ENCODE measurements at regions not wholly inside any gene's neighbourhood (a gene's known extent, or its start where the extent isn't known, plus 50 kb on each side); places are given as distances from the start of the nearest gene placed in this dataset.
A peak's percentile ranks its signal among the peaks of the same experiment; 100 is the strongest.
"Not testable (repeated sequence)": the region's sequence is repeated elsewhere in the genome, so short reads cannot be mapped to it uniquely, and the experiment has no call there.

GRCh38 chr21:36207577-36208320, 51.1 kb downstream of the DOP1B start:
- DNase-seq = no peak

- no peak for DNase-seq
These were observed 51.8 kb downstream of the DOP1B start for GRCh38 chr21:36208326-36209013.

GRCh38 chr21:36209626-36210171, 53.1 kb downstream of the DOP1B start:
- DNase-seq = peak; percentile 6

- no peak for DNase-seq
These were observed 54.4 kb downstream of the DOP1B start for GRCh38 chr21:36210779-36211659.

GRCh38 chr21:36211660-36212512, 55.3 kb downstream of the DOP1B start:
- DNase-seq = no peak

- DNase-seq = no peak
These were observed 55.8 kb downstream of the DOP1B start for GRCh38 chr21:36212513-36212780.

- DNase-seq = no peak
These were observed 57.9 kb downstream of the DOP1B start for GRCh38 chr21:36214561-36214960.

- no peak for DNase-seq
These were observed 61.1 kb downstream of the DOP1B start for GRCh38 chr21:36217743-36218142.

GRCh38 chr21:36218691-36219090, 62.1 kb downstream of the DOP1B start:
- no peak for DNase-seq

GRCh38 chr21:36223451-36223850, 66.8 kb downstream of the DOP1B start:
- no peak for DNase-seq

GRCh38 chr21:36229181-36229580, 72.6 kb downstream of the DOP1B start:
- no peak for DNase-seq

GRCh38 chr21:36231444-36231843, 74.8 kb downstream of the DOP1B start:
- not testable (repeated sequence) for DNase-seq

- DNase-seq = no peak
These were observed 76.0 kb downstream of the DOP1B start for GRCh38 chr21:36232641-36233040.

- no peak for DNase-seq
These were observed 78.5 kb downstream of the DOP1B start for GRCh38 chr21:36235058-36235582.

GRCh38 chr21:36236052-36236730, 79.6 kb downstream of the DOP1B start:
- DNase-seq = no peak

- no peak for DNase-seq
These were observed 80.8 kb downstream of the DOP1B start for GRCh38 chr21:36237441-36237840.

GRCh38 chr21:36239585-36239984, 80.4 kb upstream of the MORC3 start:
- no peak for DNase-seq

GRCh38 chr21:36241717-36242116, 78.3 kb upstream of the MORC3 start:
- DNase-seq = no peak

- no peak for DNase-seq
These were observed 74.9 kb upstream of the MORC3 start for GRCh38 chr21:36245115-36245514.

GRCh38 chr21:36245649-36246048, 74.3 kb upstream of the MORC3 start:
- no peak for DNase-seq

GRCh38 chr21:36246080-36246631, 73.8 kb upstream of the MORC3 start:
- DNase-seq = no peak
